ENCODE measurements at regions not wholly inside any gene's neighbourhood (a gene's known extent, or its start where the extent isn't known, plus 50 kb on each side); places are given as distances from the start of the nearest gene placed in this dataset.

GRCh38 chr2:226680719-226681118, 118.9 kb downstream of the IRS1 start:
- no peak for ATAC-seq

GRCh38 chr2:226679389-226680065, 120.1 kb downstream of the IRS1 start:
- ATAC-seq, result no peak

- ATAC-seq, result no peak
Observed at GRCh38 chr2:226678422-226678821, 121.2 kb downstream of the IRS1 start.

GRCh38 chr2:226677080-226677479, 122.5 kb downstream of the IRS1 start:
- no peak for ATAC-seq

- ATAC-seq, result no peak
Observed at GRCh38 chr2:226676618-226677017, 123.0 kb downstream of the IRS1 start.

GRCh38 chr2:226674123-226674522, 125.5 kb downstream of the IRS1 start:
- ATAC-seq, result no peak

GRCh38 chr2:226673314-226673723, 126.3 kb downstream of the IRS1 start:
- ATAC-seq, result no peak

GRCh38 chr2:226671141-226671676, 128.4 kb downstream of the IRS1 start:
- no peak for ATAC-seq

GRCh38 chr2:226669905-226670304, 129.7 kb downstream of the IRS1 start:
- no peak for ATAC-seq

- no peak for ATAC-seq
Observed at GRCh38 chr2:226669249-226669648, 130.4 kb downstream of the IRS1 start.

GRCh38 chr2:226667736-226668135, 131.9 kb downstream of the IRS1 start:
- ATAC-seq, result no peak

- no peak for ATAC-seq
Observed at GRCh38 chr2:226665306-226665831, 134.3 kb downstream of the IRS1 start.

- ATAC-seq, result no peak
Observed at GRCh38 chr2:226664661-226665060, 135.0 kb downstream of the IRS1 start.

GRCh38 chr2:226664140-226664539, 135.5 kb downstream of the IRS1 start:
- ATAC-seq, result no peak

- no peak for ATAC-seq
Observed at GRCh38 chr2:226661789-226662545, 137.7 kb downstream of the IRS1 start.

- no peak for ATAC-seq
Observed at GRCh38 chr2:226660526-226660925, 139.1 kb downstream of the IRS1 start.

GRCh38 chr2:226660124-226660523, 139.5 kb downstream of the IRS1 start:
- no peak for ATAC-seq

- no peak for ATAC-seq
Observed at GRCh38 chr2:226659410-226659809, 140.2 kb downstream of the IRS1 start.

GRCh38 chr2:226658555-226658954, 141.1 kb downstream of the IRS1 start:
- ATAC-seq, result no peak

GRCh38 chr2:226657340-226658053, 142.1 kb downstream of the IRS1 start:
- ATAC-seq, result no peak

GRCh38 chr2:226656367-226656766, 143.3 kb downstream of the IRS1 start:
- ATAC-seq, result no peak

- no peak for ATAC-seq
Observed at GRCh38 chr2:226655871-226656270, 143.7 kb downstream of the IRS1 start.
